NCI-H2196 (cell line): ENCODE measurements at regions not wholly inside any gene's neighbourhood (a gene's known extent, or its start where the extent isn't known, plus 50 kb on each side); places are given as distances from the start of the nearest gene placed in this dataset.
"Not testable (repeated sequence)": the region's sequence is repeated elsewhere in the genome, so short reads cannot be mapped to it uniquely, and the experiment has no call there.

ENCODE experiments used
- DNase-seq: peaks from one replicate; lab custom pipeline; 2025; ENCODE audit not compliant: unreplicated experiment; lab: John Stamatoyannopoulos, UW

DNA sequence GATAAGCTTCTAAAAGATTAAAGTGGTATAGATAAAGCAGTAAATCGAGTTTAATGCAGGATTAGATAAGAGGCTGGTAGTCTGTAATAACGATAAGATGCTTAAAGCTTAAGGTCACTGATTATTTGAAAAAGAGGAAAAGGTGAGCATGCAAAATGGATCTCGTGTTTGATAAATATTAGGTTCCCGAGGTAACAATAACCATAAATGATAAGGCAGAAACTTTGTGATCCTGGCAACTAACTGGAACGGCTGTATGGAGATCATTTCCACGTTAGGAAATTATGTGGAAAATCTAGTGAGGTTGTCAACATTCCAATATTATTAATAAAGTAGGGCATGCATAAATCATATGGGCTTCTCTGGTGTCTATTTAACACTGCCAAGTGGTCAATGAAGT, 255.5 kb downstream of the EFCAB11 start:
- no peak for DNase-seq

DNA sequence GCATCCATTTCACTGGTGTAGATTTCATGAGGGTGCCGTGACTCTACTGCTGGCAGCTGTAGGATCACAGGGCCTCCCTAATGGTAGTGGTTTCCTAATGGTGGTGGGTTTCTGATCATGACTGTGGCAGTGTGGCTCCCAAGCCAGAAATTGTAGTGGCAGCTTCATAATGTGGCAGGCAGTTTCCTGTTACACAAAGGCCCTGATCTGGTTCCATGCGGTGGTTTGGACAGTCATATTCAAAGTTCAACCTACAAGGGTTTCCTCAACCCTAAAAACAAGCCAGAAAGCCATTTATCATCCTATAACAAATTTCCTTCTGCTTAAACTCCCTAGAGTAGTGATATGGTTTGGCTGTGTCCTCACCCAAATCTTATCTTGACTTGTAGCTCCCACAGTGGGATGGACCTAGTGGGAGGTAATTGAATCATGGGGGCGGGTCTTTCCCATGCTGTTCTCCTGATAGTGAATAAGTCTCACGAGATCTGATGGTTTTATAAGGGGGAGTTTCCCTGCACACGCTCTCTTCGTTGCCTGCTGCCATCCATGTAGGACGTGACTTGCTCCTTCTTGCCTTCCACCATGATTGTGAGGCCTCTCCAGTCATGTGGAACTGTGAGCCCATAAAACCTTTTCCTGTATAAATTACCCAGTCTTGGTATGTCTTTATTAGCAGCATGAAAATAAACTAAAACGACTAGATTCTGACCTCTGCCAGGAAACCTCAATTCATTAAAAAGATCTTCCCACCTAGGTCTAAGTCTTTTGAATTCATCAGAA, 257.1 kb downstream of the EFCAB11 start:
- DNase-seq, result no peak

DNA sequence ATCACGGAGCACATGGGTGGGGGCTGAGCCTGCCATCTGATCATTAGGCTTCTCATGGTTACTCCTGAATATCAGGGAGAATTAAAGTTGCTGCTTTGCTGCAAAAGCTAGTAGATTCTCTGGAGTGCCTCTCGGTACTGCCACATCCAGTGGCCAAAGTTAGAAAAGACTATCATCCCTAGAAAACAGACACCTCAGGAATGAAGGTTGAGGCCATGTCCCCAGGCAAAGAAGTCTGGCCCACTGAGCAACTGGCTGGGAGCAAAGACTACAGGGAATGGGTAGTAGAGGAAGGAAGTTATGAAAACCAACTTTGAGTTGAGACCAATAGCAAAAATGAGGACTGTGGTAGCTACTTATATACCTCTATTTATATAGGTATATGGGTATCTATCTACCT, 258.7 kb downstream of the EFCAB11 start:
- DNase-seq, result no peak

DNA sequence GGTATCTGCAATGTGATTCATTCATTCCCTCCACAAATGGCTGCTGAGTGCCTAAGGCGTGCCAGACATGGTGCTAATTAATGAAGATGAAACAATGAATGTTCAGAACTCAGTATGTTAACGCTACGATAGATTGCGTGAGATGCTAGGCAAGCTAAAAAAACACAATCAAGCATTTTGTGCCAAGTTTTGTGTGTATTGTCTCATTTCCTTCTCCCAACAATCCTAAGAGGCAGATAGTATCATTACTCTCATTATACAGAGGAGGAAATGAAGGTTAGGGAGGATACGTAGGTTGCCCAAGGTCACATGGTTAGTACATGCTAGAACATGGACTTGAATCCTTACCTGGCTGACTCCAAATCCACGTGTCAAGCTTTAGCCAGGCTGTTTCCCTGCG, 264.4 kb downstream of the EFCAB11 start:
- DNase-seq, result no peak

DNA sequence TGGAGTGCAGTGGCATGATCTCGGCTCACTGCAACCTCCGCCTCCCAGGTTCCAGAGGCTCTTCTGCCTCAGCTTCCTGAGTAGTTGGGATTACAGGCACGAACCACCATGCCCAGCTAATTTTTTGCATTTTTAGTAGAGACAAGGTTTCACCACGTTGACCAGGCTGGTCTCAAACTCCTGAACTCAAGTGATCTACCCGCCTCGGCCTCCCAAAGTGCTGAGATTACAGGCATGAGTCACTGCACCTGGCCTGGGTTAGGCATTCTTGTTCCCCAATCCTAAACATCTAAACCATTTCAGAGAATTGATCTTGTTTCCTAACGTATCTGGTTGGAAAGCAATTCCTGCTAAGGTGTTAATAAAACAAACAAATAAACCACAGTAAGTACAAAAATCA, 264.8 kb downstream of the EFCAB11 start:
- DNase-seq, result not testable (repeated sequence)

DNA sequence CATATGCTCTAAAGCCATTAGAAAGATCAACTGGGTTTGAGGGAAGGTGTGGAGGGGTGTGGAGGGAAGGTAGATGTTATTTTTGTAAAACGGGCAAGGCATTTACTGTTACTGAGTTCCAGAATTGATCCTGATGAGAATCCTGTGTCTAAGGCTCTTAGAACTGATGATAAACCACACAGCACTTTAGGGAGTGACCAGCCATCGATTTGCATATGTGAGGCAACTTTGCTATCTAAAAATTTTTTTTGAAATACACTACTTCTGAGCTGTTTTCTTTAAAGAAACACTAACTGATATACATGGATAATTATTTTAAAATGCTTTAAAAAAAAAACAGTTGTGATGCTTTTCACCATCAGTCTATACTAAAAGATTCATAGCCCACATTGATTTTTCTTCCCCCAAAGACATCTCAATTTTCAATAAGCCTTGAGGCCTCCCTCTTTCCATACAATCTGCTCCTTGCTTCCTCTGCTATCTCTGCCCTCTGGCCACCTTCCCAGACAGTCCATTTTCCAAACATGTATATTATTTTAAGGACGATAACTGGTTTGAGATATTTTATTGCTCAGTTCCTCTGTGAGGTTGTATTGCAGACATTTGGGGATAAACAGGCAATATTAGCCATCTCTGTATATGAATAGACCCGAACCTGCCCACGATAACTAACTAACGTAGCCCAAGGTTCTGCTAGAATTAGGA, 265.9 kb downstream of the EFCAB11 start:
- no peak for DNase-seq

DNA sequence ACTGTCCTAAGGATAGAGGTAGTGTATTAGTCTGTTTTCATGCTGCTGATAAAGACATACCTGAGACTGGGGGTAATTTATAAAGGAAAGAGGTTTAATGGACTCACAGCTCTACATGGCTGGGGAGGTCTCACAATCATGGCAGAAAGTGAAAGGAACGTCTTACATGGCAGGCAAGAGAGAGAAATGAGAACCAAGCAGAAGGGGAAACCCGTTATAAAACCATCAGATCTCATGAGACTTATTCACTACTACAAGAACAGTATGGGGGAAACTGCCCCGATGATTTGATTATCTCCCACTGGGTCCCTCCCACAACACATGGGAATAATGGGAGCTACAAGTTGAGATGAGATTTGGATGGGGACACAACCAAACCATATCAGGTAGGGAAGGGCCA, 267.4 kb downstream of the EFCAB11 start:
- DNase-seq, result not testable (repeated sequence)

DNA sequence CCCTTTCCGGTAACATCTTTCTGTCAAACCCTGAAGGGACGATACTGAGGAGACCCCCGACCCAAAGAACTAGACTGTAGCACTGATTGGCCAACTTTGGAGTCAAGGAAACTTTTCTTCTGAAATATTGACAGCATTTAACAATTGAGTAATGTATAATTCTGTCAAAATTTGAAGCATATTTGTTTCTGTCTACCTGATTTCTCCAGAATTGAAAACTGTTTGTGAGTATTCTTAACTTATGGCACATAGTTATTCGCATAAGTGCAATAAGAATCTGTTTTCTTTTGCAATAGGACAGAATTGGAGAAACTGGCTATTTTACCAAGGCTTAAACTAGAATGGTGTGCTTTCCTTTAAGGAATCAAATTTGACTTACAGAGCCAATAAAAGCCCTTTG, 267.1 kb upstream of the FOXN3 start:
- DNase-seq, result no peak

DNA sequence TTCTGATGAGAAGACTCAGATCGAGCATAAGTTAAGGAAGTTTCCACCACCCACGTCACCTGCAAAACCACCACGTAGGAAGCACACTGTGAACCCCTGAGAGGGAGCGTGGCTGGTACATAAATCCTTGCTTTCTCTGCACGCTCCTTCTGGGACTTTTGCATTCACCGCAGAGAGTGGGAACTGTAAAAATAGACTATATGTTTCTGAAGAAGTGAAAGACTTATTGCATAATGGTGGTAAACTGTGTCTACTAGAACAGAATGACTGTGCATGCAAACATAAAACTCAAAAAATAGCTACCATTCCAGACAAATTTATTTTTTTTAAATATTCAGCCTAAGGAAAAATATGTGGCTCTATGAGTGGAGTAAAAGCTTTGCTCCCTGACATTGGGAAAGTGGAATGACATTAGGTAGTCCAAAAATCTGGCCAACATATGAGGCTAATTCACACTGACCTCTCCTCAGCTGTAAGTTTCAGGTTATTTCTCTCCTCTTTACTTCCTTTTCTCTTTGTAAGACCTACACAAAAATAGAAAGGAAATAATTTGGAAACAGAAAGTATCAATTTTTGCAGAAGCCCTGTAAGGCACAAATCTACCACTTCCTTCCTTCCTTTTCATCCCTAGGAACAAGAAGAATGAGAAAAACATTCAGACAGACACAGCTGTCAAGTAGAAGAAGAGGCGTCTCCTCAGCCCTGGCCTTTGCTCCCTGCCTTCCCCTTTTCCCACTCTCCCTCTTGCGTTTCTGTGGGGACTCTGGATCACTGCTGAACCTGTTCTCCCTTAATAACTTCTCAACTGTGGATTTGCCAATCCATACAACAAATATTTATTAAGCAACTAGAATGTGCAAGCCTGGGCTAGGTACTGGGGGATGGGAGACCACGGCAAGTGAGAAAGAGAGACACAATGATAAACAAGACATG, 264.3 kb upstream of the FOXN3 start:
- no peak for DNase-seq

DNA sequence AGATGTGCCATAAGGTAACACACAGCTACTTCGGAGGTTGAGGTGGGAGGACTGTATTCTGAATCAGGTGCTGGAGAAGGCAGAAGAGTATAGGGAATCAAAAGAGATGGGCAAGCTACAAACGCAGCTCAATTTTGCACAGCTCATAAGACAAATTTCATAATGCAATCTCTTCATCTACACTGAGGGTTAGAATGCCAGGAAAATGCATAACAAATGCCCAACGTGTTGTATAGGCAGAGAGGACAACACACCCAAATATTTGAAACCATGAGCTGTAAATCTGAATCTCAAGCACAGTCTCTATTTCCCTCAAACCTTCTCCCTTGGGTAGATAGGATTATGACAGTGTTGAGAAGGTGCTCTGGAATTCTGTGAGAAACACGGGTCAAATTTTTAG, 263.1 kb upstream of the FOXN3 start:
- DNase-seq, result no peak

DNA sequence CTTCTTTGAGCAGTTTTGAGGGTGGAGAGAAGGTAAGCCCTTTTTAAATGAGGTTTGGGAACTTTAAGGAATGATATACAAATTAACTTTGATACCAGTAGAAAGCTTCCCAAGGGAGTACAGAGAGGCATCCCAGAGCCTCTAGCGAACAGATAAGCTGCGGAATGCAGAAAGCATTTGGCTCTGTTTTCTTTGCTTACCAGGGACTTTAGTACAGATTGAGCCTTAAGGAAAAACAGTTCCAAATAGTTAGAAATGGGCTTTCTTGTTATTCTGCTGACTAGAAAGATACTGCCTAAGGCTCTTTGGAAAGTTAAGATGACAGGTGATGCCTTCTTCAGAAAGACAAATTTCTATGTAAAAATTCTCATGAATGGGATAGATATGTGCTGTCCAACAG, 261.7 kb upstream of the FOXN3 start:
- no peak for DNase-seq

DNA sequence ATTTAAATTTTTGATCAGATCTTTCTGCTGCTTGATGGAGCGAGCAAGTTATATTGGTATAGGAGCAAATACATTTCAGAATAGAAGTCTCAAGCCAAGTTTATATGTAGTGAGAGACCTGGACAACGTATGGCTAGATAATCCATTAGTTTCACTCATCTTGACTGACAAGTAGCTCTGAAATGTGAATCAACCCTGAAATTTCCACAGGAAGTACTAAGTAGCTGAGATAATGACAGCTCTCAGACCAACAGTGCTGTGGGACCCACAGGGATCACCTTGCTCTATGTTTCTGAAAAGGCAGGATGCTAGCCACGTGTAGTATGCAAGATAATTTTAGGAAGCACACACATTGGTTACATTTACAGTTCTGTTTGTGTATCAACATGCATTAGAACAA, 258.6 kb upstream of the FOXN3 start:
- no peak for DNase-seq

DNA sequence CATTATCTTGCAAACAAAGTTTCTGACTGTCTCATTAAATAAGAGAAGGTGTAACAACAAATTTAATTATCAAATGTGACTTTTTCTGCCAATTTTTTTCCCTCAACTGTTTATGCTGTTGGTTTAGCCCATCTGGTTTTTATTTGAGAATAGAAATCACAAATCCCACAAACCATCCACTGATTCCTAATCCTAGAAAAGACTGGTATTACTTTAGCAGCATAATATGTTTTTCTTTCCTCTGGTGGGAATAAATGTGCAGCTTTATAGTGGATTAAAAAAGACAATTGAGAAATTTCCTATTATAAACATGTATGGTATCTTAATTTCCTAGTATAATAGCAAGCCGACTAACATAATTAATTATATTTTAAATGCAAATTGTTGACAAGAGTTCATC, 257.9 kb upstream of the FOXN3 start:
- no peak for DNase-seq

DNA sequence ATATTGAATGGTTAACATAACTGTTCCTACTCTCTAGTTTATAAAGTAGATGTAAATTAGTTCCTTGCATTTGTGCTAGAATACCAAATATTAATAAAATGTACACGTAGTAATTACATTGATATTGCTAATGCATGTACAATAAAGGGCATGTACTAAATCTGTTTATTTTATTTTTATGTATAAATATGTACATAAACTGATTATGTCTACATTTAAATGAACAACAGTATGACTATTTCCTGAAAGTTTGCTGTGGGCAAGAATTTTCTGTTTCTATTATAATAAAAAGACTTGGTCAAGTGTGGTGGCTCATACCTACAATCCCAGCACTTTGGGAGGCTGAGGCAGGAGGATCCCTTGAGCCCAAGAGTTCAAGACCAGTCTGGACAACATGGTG, 257.2 kb upstream of the FOXN3 start:
- DNase-seq, result no peak

DNA sequence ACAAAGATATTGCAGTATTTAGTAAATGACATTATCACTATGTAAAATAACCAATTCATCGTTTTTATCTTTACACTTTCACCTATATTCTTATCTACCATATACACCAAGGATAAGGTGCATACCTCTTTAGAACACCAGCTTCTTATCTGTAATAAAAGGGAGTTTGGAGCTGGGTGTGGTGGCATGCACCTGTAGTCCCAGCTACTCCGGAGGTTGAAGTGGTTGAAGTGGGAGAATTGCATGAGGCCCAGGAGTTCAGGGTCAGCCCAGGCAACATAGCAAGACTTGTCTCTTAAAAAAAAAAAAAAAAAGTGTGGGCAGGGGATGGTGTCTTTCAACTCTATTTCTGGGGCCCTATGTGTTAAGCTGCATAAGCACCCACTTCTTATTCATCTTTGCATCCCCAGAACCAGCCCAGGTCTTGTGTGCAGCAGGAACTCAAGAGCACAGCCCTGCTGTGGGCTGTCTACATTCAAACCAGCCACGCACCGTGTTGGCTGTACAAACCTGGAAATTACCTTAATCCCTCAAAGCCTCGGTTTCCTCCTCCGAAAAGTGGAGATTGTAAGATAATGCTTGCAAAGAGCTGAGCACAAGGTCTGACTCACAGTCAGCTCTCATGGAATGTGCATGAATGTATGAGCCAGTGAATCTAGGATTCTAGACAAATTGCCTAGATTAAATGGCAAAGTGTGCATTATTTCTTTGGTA, 256.6 kb upstream of the FOXN3 start:
- DNase-seq, result no peak

DNA sequence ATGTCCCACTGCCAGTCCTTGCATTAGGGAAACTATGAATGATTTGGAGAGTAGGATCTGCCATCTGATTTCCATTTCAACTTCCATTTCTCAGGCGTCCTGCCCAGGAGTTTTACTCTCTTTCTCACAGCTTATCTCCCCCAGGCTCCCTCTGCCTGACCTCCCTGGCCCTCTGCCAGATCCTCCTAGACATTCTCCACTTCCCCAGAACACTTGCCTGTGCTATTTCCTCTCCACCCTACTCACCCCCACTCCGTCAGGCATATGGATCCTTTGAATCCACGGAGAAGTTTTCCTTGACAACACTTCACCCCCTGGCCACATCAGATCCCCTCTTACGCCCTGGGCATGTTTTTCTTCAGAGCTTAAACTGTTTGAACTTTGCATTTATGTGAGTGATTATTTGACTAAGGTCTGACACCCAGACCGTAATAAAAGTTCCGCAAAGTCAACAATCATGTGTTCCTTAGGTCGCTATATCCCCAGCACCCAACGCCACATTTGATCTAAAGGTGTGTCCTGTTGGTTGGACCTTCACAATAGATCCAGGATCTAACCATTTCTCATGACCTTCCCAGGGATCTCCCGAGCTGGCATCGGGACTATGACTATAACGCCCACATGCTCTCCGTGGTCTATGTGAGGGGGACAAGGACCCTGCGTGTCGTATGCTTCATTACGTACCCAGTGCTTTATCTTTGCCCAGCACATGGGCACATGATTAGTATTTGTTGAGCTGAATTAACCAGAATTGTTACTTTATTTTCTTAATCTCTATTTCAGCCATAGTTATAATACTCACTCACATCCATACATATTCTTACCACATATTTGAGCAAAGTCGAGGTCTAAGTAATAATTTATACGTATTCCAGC, 255.8 kb upstream of the FOXN3 start:
- no peak for DNase-seq

DNA sequence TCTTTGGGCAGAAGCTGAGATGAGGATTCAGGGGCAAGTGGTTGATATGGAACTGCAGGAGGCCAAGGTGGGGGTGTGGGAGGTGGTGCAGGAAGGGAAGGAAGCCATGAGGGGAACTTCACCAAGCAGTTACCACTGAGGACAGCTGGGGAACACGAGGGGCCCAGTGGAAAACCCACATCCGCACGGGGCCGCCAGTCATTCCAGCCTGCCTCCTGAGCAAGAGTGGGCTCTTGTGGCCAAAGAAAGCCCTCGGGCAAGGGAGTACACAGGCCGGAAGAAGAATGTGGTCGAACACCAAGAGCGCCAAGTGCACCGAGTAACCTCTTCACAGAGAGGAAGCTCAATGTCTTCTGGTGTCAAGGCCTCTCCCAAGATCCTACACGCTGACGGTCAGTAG, 252.2 kb upstream of the FOXN3 start:
- DNase-seq, result no peak

DNA sequence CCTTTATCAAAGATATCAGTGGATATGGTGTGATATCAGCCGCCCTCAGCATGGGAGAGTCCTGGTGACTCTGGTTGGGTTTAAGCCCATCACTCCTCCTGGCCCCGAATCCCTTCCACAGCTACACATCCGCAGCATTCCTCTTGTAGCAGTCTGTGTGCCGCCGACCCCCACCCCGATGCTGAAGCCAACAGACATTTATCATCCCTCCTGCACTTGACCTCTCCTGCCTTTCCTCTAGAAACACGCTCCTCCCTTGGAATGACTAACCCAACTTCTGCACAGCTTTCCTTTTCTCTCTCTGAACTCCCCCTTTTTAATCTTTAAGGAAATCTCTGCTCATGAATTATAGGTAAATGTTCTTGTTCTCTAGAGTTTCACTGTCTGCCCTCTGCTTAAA, 250.9 kb upstream of the FOXN3 start:
- no peak for DNase-seq

DNA sequence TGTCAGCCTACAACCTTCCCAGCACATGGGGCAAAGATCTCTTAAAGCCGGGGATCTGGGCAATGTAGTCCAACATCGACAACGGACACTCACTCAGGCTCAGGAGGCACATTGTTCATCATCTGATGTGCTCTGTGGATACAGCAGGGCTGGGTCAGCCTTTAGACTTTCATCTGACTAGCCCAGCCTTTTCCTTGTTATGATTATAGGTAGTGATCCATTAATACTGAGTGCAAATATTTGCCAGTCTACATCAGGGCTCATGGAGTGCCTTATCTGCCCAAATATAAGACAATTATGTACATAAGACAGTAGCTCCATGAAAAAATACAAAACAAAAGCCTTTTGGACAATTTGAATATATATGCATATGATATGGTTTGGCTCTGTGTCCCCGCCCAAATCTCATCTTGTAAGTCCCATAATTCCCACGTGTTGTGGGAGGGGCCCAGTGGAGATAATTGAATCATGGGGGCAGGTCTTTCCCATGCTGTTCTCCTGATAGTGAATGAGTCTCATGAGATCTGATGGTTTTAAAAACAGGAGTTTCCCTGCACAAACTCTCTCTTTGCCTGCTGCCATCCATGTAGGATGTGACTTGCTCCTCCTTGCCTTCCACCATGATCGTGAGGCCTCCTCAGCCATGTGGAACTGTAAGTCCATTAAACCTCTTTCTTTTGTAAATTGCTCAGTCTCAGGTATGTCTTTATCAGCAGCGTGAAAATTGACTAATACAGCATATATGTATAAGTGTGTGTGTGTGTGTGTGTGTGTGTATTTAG, 248.5 kb upstream of the FOXN3 start:
- not testable (repeated sequence) for DNase-seq
